DOHH2 (cell line): ENCODE measurements at regions not wholly inside any gene's neighbourhood (a gene's known extent, or its start where the extent isn't known, plus 50 kb on each side); places are given as distances from the start of the nearest gene placed in this dataset.

Source experiments
- CTCF ChIP-seq: fragments of 200-600 bp; sonication (generic); IDR thresholded peaks from one replicate; pipeline ENCODE4 v1.5.1; 2014; ENCODE audit warnings: antibody characterized with exemption, mild to moderate bottlenecking, low read depth, low read length; ENCODE audit not compliant: poor library complexity, severe bottlenecking
- EZH2phosphoT487 ChIP-seq: fragments of 200-600 bp; sonication (generic); IDR thresholded peaks from 2 replicates; pipeline ENCODE4 v1.6.1; 2017; ENCODE audit warnings: borderline replicate concordance, mild to moderate bottlenecking, antibody characterized with exemption, low read length, moderate library complexity, mixed read lengths

GRCh38 chr4:53682196-53682595 lies 90.9 kb upstream of the LNX1 start:
- TF ChIP-seq CTCF (no peak), EZH2phosphoT487 (no peak)
